WTC11 (cell line): ENCODE measurements at regions not wholly inside any gene's neighbourhood (a gene's known extent, or its start where the extent isn't known, plus 50 kb on each side); places are given as distances from the start of the nearest gene placed in this dataset.

Experiments
- ATAC-seq: fragments of 200-7000 bp; cut with Tn5 transposase; 2 replicates; pipeline ENCODE4 v1.10.0; 2021; ENCODE audit warnings: mild to moderate bottlenecking, moderate library complexity
- CTCF ChIA-PET: fragments of 300-600 bp; sonication (Branson Sonifier 250); formaldehyde crosslinking; loops from one replicate; lab custom pipeline; 2021; ENCODE audit warnings: antibody characterized with exemption; lab: Charles Lee
- POLR2A ChIA-PET: fragments of 350-600 bp; sonication (Branson Sonifier 250); formaldehyde crosslinking; loops from one replicate; lab custom pipeline; 2021; ENCODE audit warnings: antibody characterized with exemption; lab: Charles Lee
- DNase-seq: peaks from one replicate; pipeline ENCODE4 v3.0.0; 2021; ENCODE audit warnings: low spot score
- H3K27ac Mint-ChIP-seq: 2 replicates; pipeline ENCODE4 v1.8.0; 2021; ENCODE audit warnings: mixed read lengths
- H3K27me3 Mint-ChIP-seq: 2 replicates; pipeline ENCODE4 v1.8.0; 2021; ENCODE audit warnings: low read depth, mild to moderate bottlenecking, moderate library complexity, mixed read lengths
- H3K36me3 Mint-ChIP-seq: 2 replicates; pipeline ENCODE4 v1.8.0; 2021; ENCODE audit warnings: mixed read lengths
- H3K4me1 Mint-ChIP-seq: 2 replicates; pipeline ENCODE4 v1.8.0; 2022; ENCODE audit warnings: mixed read lengths
- H3K4me3 Mint-ChIP-seq: 2 replicates; pipeline ENCODE4 v1.8.0; 2021; ENCODE audit warnings: mild to moderate bottlenecking, moderate library complexity, mixed read lengths
- H3K9me3 Mint-ChIP-seq: 2 replicates; pipeline ENCODE4 v1.8.0; 2021; ENCODE audit warnings: mixed read lengths
- ARID4B ChIP-seq: sonication (generic); formaldehyde crosslinking; IDR thresholded peaks from 2 replicates; pipeline ENCODE4 v1.8.0; 2023; ENCODE audit warnings: missing genetic modification reagents, mild to moderate bottlenecking, borderline replicate concordance
- CBFB ChIP-seq: sonication (generic); formaldehyde crosslinking; IDR thresholded peaks from 2 replicates; pipeline ENCODE4 v1.8.1; 2022; ENCODE audit warnings: mild to moderate bottlenecking, low read depth, missing genetic modification reagents
- ETV6 ChIP-seq: sonication (generic); formaldehyde crosslinking; IDR thresholded peaks from 2 replicates; pipeline ENCODE4 v1.8.1; 2022; ENCODE audit warnings: mild to moderate bottlenecking, missing genetic modification reagents
- MAX ChIP-seq: sonication (generic); formaldehyde crosslinking; IDR thresholded peaks from 2 replicates; pipeline ENCODE4 v1.8.0; 2022; ENCODE audit warnings: mild to moderate bottlenecking, missing genetic modification reagents
- NR2C2 ChIP-seq: sonication (generic); formaldehyde crosslinking; IDR thresholded peaks from 2 replicates; pipeline ENCODE4 v1.8.0; 2022; ENCODE audit warnings: mild to moderate bottlenecking, missing genetic modification reagents
- TP53 ChIP-seq: sonication (generic); formaldehyde crosslinking; IDR thresholded peaks from 2 replicates; pipeline ENCODE4 v1.8.1; 2023; ENCODE audit warnings: mild to moderate bottlenecking, missing genetic modification reagents
- USF1 ChIP-seq: sonication (generic); formaldehyde crosslinking; IDR thresholded peaks from 2 replicates; pipeline ENCODE4 v1.8.0; 2022; ENCODE audit warnings: mild to moderate bottlenecking, missing genetic modification reagents
- ZNF219 ChIP-seq: sonication (generic); formaldehyde crosslinking; IDR thresholded peaks from 2 replicates; pipeline ENCODE4 v1.8.0; 2023; ENCODE audit warnings: missing genetic modification reagents, mild to moderate bottlenecking, borderline replicate concordance
- ZNF512 ChIP-seq: sonication (generic); formaldehyde crosslinking; IDR thresholded peaks from 2 replicates; pipeline ENCODE4 v1.8.1; 2022; ENCODE audit warnings: missing genetic modification reagents, borderline replicate concordance
- TF ChIP-seq, protein P1 (sequence below): sonication (generic); formaldehyde crosslinking; IDR thresholded peaks from 2 replicates; pipeline ENCODE4 v1.8.0; 2022; ENCODE audit warnings: mild to moderate bottlenecking, missing genetic modification reagents
- TF ChIP-seq, protein P2 (sequence below): sonication (generic); formaldehyde crosslinking; IDR thresholded peaks from 2 replicates; pipeline ENCODE4 v1.8.1; 2023; ENCODE audit warnings: mild to moderate bottlenecking, moderate library complexity, missing genetic modification reagents
- TF ChIP-seq, protein P3 (sequence below): fragments of 250-450 bp; sonication (Bioruptor Pico); IDR thresholded peaks from 2 replicates; pipeline ENCODE4 v1.9.0; 2021; ENCODE audit warnings: mild to moderate bottlenecking
- TF ChIP-seq, protein P4 (sequence below): fragments of 250-450 bp; sonication (Bioruptor Pico); IDR thresholded peaks from 2 replicates; pipeline ENCODE4 v1.9.0; 2021; ENCODE audit warnings: mild to moderate bottlenecking, borderline replicate concordance

DNA sequence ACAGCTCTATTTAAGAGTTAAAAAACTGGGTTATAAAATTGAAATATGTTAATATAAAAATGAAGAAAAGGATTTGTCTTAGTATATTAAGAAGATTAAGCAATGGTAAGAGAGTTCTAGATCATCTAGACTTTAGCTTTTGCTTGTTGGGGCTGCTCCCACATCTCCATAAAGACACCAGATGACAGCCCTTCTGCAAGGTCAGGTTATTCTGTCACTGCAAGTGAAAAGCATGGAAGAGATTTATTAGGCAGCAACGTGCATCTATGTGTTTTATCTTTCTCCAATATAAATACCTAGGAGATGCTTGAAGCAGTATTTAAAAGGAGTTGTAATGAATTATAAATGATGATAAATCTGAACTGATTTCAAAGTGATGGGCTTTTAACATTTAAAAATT lies 1560.4 kb downstream of the AMY1C start:
- DNase-seq (no peak), ATAC-seq (no peak)
- CTCF ChIA-PET, result no interaction called here
- no peak overlapping the region for H3K4me3 Mint-ChIP-seq
- H3K27me3 Mint-ChIP-seq, result no peaks in the 10 kb centered on the region
- TF ChIP-seq ARID4B (CRISPR knock-in tag) (no peak), ZNF219 (CRISPR knock-in tag) (no peak), USF1 (CRISPR knock-in tag) (no peak), TP53 (CRISPR knock-in tag) (no peak), ETV6 (CRISPR knock-in tag) (no peak), CBFB (CRISPR knock-in tag) (no peak), ZNF512 (no peak)
- TF ChIP-seq, protein P1, sequence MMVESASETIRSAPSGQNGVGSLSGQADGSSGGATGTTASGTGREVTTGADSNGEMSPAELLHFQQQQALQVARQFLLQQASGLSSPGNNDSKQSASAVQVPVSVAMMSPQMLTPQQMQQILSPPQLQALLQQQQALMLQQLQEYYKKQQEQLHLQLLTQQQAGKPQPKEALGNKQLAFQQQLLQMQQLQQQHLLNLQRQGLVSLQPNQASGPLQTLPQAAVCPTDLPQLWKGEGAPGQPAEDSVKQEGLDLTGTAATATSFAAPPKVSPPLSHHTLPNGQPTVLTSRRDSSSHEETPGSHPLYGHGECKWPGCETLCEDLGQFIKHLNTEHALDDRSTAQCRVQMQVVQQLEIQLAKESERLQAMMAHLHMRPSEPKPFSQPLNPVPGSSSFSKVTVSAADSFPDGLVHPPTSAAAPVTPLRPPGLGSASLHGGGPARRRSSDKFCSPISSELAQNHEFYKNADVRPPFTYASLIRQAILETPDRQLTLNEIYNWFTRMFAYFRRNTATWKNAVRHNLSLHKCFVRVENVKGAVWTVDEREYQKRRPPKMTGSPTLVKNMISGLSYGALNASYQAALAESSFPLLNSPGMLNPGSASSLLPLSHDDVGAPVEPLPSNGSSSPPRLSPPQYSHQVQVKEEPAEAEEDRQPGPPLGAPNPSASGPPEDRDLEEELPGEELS, result no peak
- TF ChIP-seq, protein P2, sequence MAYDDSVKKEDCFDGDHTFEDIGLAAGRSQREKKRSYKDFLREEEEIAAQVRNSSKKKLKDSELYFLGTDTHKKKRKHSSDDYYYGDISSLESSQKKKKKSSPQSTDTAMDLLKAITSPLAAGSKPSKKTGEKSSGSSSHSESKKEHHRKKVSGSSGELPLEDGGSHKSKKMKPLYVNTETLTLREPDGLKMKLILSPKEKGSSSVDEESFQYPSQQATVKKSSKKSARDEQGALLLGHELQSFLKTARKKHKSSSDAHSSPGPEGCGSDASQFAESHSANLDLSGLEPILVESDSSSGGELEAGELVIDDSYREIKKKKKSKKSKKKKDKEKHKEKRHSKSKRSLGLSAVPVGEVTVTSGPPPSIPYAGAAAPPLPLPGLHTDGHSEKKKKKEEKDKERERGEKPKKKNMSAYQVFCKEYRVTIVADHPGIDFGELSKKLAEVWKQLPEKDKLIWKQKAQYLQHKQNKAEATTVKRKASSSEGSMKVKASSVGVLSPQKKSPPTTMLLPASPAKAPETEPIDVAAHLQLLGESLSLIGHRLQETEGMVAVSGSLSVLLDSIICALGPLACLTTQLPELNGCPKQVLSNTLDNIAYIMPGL (CRISPR knock-in tag), result no peak
- TF ChIP-seq, protein P3, sequence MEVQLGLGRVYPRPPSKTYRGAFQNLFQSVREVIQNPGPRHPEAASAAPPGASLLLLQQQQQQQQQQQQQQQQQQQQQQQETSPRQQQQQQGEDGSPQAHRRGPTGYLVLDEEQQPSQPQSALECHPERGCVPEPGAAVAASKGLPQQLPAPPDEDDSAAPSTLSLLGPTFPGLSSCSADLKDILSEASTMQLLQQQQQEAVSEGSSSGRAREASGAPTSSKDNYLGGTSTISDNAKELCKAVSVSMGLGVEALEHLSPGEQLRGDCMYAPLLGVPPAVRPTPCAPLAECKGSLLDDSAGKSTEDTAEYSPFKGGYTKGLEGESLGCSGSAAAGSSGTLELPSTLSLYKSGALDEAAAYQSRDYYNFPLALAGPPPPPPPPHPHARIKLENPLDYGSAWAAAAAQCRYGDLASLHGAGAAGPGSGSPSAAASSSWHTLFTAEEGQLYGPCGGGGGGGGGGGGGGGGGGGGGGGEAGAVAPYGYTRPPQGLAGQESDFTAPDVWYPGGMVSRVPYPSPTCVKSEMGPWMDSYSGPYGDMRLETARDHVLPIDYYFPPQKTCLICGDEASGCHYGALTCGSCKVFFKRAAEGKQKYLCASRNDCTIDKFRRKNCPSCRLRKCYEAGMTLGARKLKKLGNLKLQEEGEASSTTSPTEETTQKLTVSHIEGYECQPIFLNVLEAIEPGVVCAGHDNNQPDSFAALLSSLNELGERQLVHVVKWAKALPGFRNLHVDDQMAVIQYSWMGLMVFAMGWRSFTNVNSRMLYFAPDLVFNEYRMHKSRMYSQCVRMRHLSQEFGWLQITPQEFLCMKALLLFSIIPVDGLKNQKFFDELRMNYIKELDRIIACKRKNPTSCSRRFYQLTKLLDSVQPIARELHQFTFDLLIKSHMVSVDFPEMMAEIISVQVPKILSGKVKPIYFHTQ (CRISPR knock-in tag), result no peak
- no peaks in the 10 kb centered on the region for H3K9me3 Mint-ChIP-seq
- no peak overlapping the region for H3K27ac Mint-ChIP-seq
- no peaks in the 10 kb centered on the region for H3K36me3 Mint-ChIP-seq
- POLR2A ChIA-PET, result no interaction called here
- no peaks in the 10 kb centered on the region for H3K4me1 Mint-ChIP-seq

DNA sequence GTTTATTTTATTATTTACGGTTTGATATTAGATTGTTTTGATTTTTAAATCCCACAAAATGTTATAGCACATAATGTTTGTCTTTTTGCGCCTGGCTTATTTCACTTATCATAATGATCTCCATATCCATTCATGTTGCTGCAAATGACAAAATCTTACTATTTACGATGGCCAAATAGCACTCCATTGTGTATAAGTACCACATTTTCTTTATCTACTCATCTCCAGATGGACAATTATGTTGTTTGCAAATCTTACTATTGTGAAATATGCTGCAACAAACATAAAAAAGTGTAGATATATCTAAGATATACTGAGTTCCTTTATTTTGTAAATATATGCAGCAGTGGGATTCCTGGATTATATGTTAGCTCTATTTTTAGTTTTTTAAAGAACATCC lies 1568.3 kb downstream of the AMY1C start:
- DNase-seq (no peak), ATAC-seq (no peak)
- peaks cover 18% of the 10 kb centered on the region for H3K9me3 Mint-ChIP-seq
- TF ChIP-seq, protein P4, sequence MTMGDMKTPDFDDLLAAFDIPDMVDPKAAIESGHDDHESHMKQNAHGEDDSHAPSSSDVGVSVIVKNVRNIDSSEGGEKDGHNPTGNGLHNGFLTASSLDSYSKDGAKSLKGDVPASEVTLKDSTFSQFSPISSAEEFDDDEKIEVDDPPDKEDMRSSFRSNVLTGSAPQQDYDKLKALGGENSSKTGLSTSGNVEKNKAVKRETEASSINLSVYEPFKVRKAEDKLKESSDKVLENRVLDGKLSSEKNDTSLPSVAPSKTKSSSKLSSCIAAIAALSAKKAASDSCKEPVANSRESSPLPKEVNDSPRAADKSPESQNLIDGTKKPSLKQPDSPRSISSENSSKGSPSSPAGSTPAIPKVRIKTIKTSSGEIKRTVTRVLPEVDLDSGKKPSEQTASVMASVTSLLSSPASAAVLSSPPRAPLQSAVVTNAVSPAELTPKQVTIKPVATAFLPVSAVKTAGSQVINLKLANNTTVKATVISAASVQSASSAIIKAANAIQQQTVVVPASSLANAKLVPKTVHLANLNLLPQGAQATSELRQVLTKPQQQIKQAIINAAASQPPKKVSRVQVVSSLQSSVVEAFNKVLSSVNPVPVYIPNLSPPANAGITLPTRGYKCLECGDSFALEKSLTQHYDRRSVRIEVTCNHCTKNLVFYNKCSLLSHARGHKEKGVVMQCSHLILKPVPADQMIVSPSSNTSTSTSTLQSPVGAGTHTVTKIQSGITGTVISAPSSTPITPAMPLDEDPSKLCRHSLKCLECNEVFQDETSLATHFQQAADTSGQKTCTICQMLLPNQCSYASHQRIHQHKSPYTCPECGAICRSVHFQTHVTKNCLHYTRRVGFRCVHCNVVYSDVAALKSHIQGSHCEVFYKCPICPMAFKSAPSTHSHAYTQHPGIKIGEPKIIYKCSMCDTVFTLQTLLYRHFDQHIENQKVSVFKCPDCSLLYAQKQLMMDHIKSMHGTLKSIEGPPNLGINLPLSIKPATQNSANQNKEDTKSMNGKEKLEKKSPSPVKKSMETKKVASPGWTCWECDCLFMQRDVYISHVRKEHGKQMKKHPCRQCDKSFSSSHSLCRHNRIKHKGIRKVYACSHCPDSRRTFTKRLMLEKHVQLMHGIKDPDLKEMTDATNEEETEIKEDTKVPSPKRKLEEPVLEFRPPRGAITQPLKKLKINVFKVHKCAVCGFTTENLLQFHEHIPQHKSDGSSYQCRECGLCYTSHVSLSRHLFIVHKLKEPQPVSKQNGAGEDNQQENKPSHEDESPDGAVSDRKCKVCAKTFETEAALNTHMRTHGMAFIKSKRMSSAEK (CRISPR knock-in tag), result no peak
- TF ChIP-seq MAX, result no peak
- no peak for TF ChIP-seq USF1 (CRISPR knock-in tag)
- no peak for TF ChIP-seq NR2C2
- no peaks in the 10 kb centered on the region for H3K27me3 Mint-ChIP-seq
- CTCF ChIA-PET, result no interaction called here
- peaks cover 11% of the 10 kb centered on the region; the same call in 1 of the 2 replicates for H3K36me3 Mint-ChIP-seq
- no peak overlapping the region for H3K27ac Mint-ChIP-seq
- no peaks in the 10 kb centered on the region for H3K4me1 Mint-ChIP-seq
- H3K4me3 Mint-ChIP-seq, result no peak overlapping the region
- POLR2A ChIA-PET, result no interaction called here
